Thoracic aorta (tissue), 2 donors: ENCODE measurements at regions not wholly inside any gene's neighbourhood (a gene's known extent, or its start where the extent isn't known, plus 50 kb on each side); places are given as distances from the start of the nearest gene placed in this dataset.

Experiments used
- ATAC-seq: fragments of 150-250 bp; one replicate; pipeline ENCODE4 v1.8.0; 2017; ENCODE audit warnings: low read depth; ENCODE audit not compliant: insufficient number of reproducible peaks, low FRiP score
- DNase-seq: peaks from one replicate; pipeline ENCODE4 v3.0.0-alpha.2; 2020; ENCODE audit warnings: low spot score
- H3K27ac ChIP-seq, 2 donors: fragments of 200-600 bp; sonication (generic); 1 replicate in 1 of 2; 2 replicates in 1 of 2; pipeline ENCODE4 v1.5.1; 2016; ENCODE audit warnings: mild to moderate bottlenecking in 2 of 2, moderate library complexity in 2 of 2
- H3K27me3 ChIP-seq: fragments of 200-600 bp; sonication (generic); replicated peaks from 2 replicates; pipeline ENCODE4 v1.6.0; 2016; ENCODE audit warnings: mild to moderate bottlenecking; ENCODE audit not compliant: insufficient read depth
- H3K36me3 ChIP-seq: fragments of 200-600 bp; sonication (generic); one replicate; pipeline ENCODE4 v1.5.1; 2016
- H3K4me1 ChIP-seq, 2 donors: fragments of 200-600 bp; sonication (generic); 1 replicate in 1 of 2; 2 replicates in 1 of 2; pipeline versions ENCODE4 v1.5.1 to v1.6.0; 2016; ENCODE audit warnings: low read depth in 2 of 2, mild to moderate bottlenecking in 1 of 2; ENCODE audit not compliant: control insufficient read depth in 1 of 2
- H3K4me3 ChIP-seq: fragments of 200-600 bp; sonication (generic); 2 replicates; pipeline ENCODE4 v1.5.1; 2016; ENCODE audit warnings: mild to moderate bottlenecking
- H3K9me3 ChIP-seq: fragments of 200-600 bp; sonication (generic); 2 replicates; pipeline ENCODE4 v1.5.1; 2016
- CTCF ChIP-seq: fragments of 200-600 bp; sonication (generic); IDR thresholded peaks from one replicate; pipeline ENCODE4 v1.5.1; 2019; ENCODE audit warnings: antibody characterized with exemption

GRCh38 chr7:142535123-142535779 lies 214.0 kb upstream of the PRSS1 start:
- no peak overlapping the region for H3K27ac ChIP-seq
- no peaks in the 10 kb centered on the region for H3K27me3 ChIP-seq
- DNase-seq (no peak), ATAC-seq (no peak)
- H3K36me3 ChIP-seq = no peaks in the 10 kb centered on the region
- H3K9me3 ChIP-seq = no peaks in the 10 kb centered on the region
- TF ChIP-seq CTCF = peak; percentile 38
- no peak overlapping the region for H3K4me3 ChIP-seq
- H3K4me1 ChIP-seq = no peaks in the 10 kb centered on the region

- no peaks in the 10 kb centered on the region for H3K4me1 ChIP-seq
- H3K9me3 ChIP-seq = no peaks in the 10 kb centered on the region
- no peak overlapping the region for H3K4me3 ChIP-seq
- H3K36me3 ChIP-seq = no peaks in the 10 kb centered on the region
- DNase-seq (no peak), ATAC-seq (no peak)
- no peak for TF ChIP-seq CTCF
- no peaks in the 10 kb centered on the region for H3K27me3 ChIP-seq
- no peak overlapping the region for H3K27ac ChIP-seq
Observed at GRCh38 chr7:142534726-142535122, 214.5 kb upstream of the PRSS1 start.

- DNase-seq (no peak), ATAC-seq (no peak)
- Histone ChIP-seq H3K27ac (no peak overlapping the region), H3K27me3 (no peaks in the 10 kb centered on the region), H3K9me3 (no peaks in the 10 kb centered on the region), H3K36me3 (no peaks in the 10 kb centered on the region), H3K4me3 (no peak overlapping the region), H3K4me1 (no peaks in the 10 kb centered on the region)
- no peak for TF ChIP-seq CTCF
Observed at GRCh38 chr7:142533920-142534319, 215.4 kb upstream of the PRSS1 start.

- H3K4me1 ChIP-seq = no peaks in the 10 kb centered on the region
- no peak overlapping the region for H3K4me3 ChIP-seq
- ATAC-seq (no peak), DNase-seq (no peak)
- H3K27ac ChIP-seq = no peak overlapping the region
- no peaks in the 10 kb centered on the region for H3K27me3 ChIP-seq
- TF ChIP-seq CTCF = no peak
- no peaks in the 10 kb centered on the region for H3K9me3 ChIP-seq
- no peaks in the 10 kb centered on the region for H3K36me3 ChIP-seq
Observed at GRCh38 chr7:142529591-142529990, 219.7 kb upstream of the PRSS1 start.

- no peak overlapping the region for H3K4me3 ChIP-seq
- DNase-seq = no peak
- no peaks in the 10 kb centered on the region for H3K27me3 ChIP-seq
- no peaks in the 10 kb centered on the region for H3K36me3 ChIP-seq
- H3K9me3 ChIP-seq = no peaks in the 10 kb centered on the region
- H3K4me1 ChIP-seq = no peaks in the 10 kb centered on the region
- ATAC-seq = no peak
- H3K27ac ChIP-seq = no peak overlapping the region
- no peak for TF ChIP-seq CTCF
Observed at GRCh38 chr7:142528608-142529408, 220.5 kb upstream of the PRSS1 start.
